ENCODE measurements at regions not wholly inside any gene's neighbourhood (a gene's known extent, or its start where the extent isn't known, plus 50 kb on each side); places are given as distances from the start of the nearest gene placed in this dataset.

DNA sequence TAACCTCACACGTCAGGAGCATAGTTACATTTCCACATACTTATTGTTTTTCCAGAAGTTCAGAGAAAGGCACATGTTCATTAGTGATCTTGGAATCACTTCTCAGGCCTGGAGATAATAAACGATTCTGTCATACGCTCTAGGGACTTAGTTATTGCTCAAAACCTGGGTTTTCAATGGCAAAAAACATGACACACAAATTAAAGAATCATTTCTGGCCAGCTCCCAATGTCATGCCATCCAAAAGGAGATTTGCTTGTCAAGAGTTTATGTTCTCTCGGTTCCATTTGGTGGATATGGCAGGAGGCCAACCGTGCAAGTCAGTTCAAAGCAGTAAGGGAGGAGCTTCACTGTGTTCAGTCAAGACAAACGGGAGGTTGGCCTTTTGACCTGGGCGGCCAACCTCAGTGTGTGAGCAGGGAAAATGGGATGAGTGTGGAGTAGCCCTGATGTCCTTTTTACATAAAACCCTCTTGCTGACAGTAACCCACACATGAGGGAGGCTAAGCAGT, 123.4 kb downstream of the NXNL2 start:
- WGBS (ENCODE audit: insufficient coverage) = no CpG with 5 or more reads among the region's 7 CpGs
- H3K36me3 Mint-ChIP-seq = no peaks in the 10 kb centered on the region
- H3K4me1 Mint-ChIP-seq = no peaks in the 10 kb centered on the region
- no peak overlapping the region for H3K4me2 ChIP-seq (replicated peaks; ENCODE audit: extremely low read depth, low read length, poor library complexity, severe bottlenecking)
- TF ChIP-seq, protein P1, sequence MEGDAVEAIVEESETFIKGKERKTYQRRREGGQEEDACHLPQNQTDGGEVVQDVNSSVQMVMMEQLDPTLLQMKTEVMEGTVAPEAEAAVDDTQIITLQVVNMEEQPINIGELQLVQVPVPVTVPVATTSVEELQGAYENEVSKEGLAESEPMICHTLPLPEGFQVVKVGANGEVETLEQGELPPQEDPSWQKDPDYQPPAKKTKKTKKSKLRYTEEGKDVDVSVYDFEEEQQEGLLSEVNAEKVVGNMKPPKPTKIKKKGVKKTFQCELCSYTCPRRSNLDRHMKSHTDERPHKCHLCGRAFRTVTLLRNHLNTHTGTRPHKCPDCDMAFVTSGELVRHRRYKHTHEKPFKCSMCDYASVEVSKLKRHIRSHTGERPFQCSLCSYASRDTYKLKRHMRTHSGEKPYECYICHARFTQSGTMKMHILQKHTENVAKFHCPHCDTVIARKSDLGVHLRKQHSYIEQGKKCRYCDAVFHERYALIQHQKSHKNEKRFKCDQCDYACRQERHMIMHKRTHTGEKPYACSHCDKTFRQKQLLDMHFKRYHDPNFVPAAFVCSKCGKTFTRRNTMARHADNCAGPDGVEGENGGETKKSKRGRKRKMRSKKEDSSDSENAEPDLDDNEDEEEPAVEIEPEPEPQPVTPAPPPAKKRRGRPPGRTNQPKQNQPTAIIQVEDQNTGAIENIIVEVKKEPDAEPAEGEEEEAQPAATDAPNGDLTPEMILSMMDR (IDR thresholded peaks at IDR 0.05) = no peak
- no peak for DNase-seq
- peak overlapping the region in 1 of 7 donors; percentile 3 for H3K27ac Mint-ChIP-seq
- no peaks in the 10 kb centered on the region for H3K36me3 ChIP-seq (replicated peaks in 1 of 2; ENCODE audit: control insufficient read depth in 1 of 2, insufficient read depth in 2 of 2, low read length in 2 of 2)
- no peak overlapping the region for H2AFZ ChIP-seq (ENCODE audit: insufficient read depth, low read depth, low read length, poor library complexity, severe bottlenecking)
- H3K9me3 ChIP-seq (replicated peaks in 1 of 2; ENCODE audit: control insufficient read depth in 1 of 2, insufficient read depth in 1 of 2, low read length in 2 of 2) = no peaks in the 10 kb centered on the region
- H3K4me3 Mint-ChIP-seq = no peak overlapping the region
- H3K27me3 ChIP-seq (ENCODE audit: control insufficient read depth in 2 of 2, insufficient read depth in 2 of 2, low read length in 2 of 2) = no peaks in the 10 kb centered on the region
- no peak overlapping the region for H3K9ac ChIP-seq (ENCODE audit: insufficient read depth, low read length, poor library complexity, severe bottlenecking)
- no peaks in the 10 kb centered on the region for H3K79me2 ChIP-seq (ENCODE audit: insufficient read depth, low read length)
- H3K27me3 Mint-ChIP-seq (ENCODE audit: low read depth in 3 of 3) = peaks cover 1 to 6% (median 1%) of the 10 kb centered on the region in 3 donors
- H3K9me3 Mint-ChIP-seq = peaks cover 0 to 2% (median 0%) of the 10 kb centered on the region in 7 donors
- no peak overlapping the region for H3K4me3 ChIP-seq (replicated peaks in 1 of 3; ENCODE audit: low read depth in 2 of 3, low read length in 3 of 3)
- H3K27ac ChIP-seq (ENCODE audit: low read depth in 1 of 2, low read length in 2 of 2) = no peak overlapping the region
- no peaks in the 10 kb centered on the region for H4K20me1 ChIP-seq (ENCODE audit: insufficient read depth, low read length)
- intact Hi-C loops (cut with micrococcal nuclease) = no loop called here
- no peaks in the 10 kb centered on the region for H3K4me1 ChIP-seq (ENCODE audit: control insufficient read depth in 1 of 2, insufficient read depth in 2 of 2, low read length in 2 of 2)

DNA sequence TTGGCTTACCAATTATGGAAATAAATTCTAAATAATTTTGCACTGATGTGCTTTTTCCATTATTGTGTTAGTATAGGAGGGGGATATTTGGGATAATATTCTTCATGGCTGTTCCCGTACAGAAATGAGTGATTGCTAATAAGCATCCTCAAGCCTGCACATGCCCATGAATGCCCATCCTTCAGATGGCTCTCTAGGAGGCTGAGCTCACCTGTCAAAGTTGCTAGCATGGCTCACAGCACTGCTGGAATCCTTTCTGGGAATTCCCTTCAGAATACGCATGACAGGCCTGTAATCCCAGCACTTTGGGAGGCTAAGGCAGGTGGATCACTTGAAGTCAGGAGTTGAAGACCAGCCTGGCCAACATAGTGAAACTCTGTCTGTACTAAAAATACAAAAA, 124.1 kb downstream of the NXNL2 start:
- Histone ChIP-seq H3K27ac (ENCODE audit: low read depth in 1 of 2, low read length in 2 of 2) (no peak overlapping the region), H3K27me3 (ENCODE audit: control insufficient read depth in 2 of 2, insufficient read depth in 2 of 2, low read length in 2 of 2) (no peaks in the 10 kb centered on the region), H2AFZ (ENCODE audit: insufficient read depth, low read depth, low read length, poor library complexity, severe bottlenecking) (no peak overlapping the region), H3K4me1 (ENCODE audit: control insufficient read depth in 1 of 2, insufficient read depth in 2 of 2, low read length in 2 of 2) (no peaks in the 10 kb centered on the region), H3K9ac (ENCODE audit: insufficient read depth, low read length, poor library complexity, severe bottlenecking) (no peak overlapping the region), H3K79me2 (ENCODE audit: insufficient read depth, low read length) (no peaks in the 10 kb centered on the region), H3K4me2 (replicated peaks; ENCODE audit: extremely low read depth, low read length, poor library complexity, severe bottlenecking) (no peak overlapping the region), H4K20me1 (ENCODE audit: insufficient read depth, low read length) (no peaks in the 10 kb centered on the region), H3K4me3 (replicated peaks in 1 of 3; ENCODE audit: low read depth in 2 of 3, low read length in 3 of 3) (no peak overlapping the region), H3K36me3 (replicated peaks in 1 of 2; ENCODE audit: control insufficient read depth in 1 of 2, insufficient read depth in 2 of 2, low read length in 2 of 2) (no peaks in the 10 kb centered on the region), H3K9me3 (replicated peaks in 1 of 2; ENCODE audit: control insufficient read depth in 1 of 2, insufficient read depth in 1 of 2, low read length in 2 of 2) (no peaks in the 10 kb centered on the region)
- DNase-seq = no peak
- Mint-ChIP-seq H3K27me3 (ENCODE audit: low read depth in 3 of 3) (peaks cover 1 to 4% (median 1%) of the 10 kb centered on the region in 3 donors), H3K9me3 (peaks cover 0 to 2% (median 0%) of the 10 kb centered on the region in 7 donors), H3K27ac (no peak overlapping the region), H3K36me3 (no peaks in the 10 kb centered on the region), H3K4me1 (no peaks in the 10 kb centered on the region), H3K4me3 (no peak overlapping the region)
- intact Hi-C loops (cut with micrococcal nuclease) = no loop called here
- 100% methylated on average over 1 of the region's 2 CpGs for WGBS (ENCODE audit: insufficient coverage)
- TF ChIP-seq, protein P1 (IDR thresholded peaks at IDR 0.05) = no peak

Measured in CD14-positive monocyte (primary cell).